Ascending aorta (tissue), 2 donors: ENCODE measurements at regions not wholly inside any gene's neighbourhood (a gene's known extent, or its start where the extent isn't known, plus 50 kb on each side); places are given as distances from the start of the nearest gene placed in this dataset.

Experiments
- DNase-seq, 2 donors: peaks; one replicate each; pipeline ENCODE4 v3.0.0-alpha.2; 2019; ENCODE audit warnings: low spot score in 2 of 2
- H3K27ac ChIP-seq, 2 donors: fragments of 200-600 bp; sonication (generic); one replicate each; pipeline ENCODE4 v1.5.1; 2016 to 2017; ENCODE audit warnings: mild to moderate bottlenecking in 1 of 2
- H3K27me3 ChIP-seq: fragments of 200-600 bp; sonication (generic); one replicate; pipeline ENCODE4 v1.5.1; 2017
- H3K36me3 ChIP-seq, 2 donors: fragments of 200-600 bp; sonication (generic); one replicate each; pipeline ENCODE4 v1.5.1; 2016
- H3K4me1 ChIP-seq, 2 donors: fragments of 200-600 bp; sonication (generic); one replicate each; pipeline ENCODE4 v1.5.1; 2016 to 2017; ENCODE audit warnings: mild to moderate bottlenecking in 1 of 2
- H3K4me3 ChIP-seq, 2 donors: fragments of 200-600 bp; sonication (generic); one replicate each; pipeline ENCODE4 v1.5.1; 2016 to 2017; ENCODE audit warnings: mild to moderate bottlenecking in 1 of 2
- H3K9me3 ChIP-seq, 2 donors: fragments of 200-600 bp; sonication (generic); one replicate each; pipeline ENCODE4 v1.5.1; 2016
- CTCF ChIP-seq, 3 experiments: fragments of 200-600 bp in 2 of 3; fragments of 450-650 bp in 1 of 3; sonication (generic) in 2 of 3; IDR thresholded peaks; one replicate each; pipeline ENCODE4 v1.5.1; 2016 to 2019; ENCODE audit warnings: antibody characterized with exemption in 3 of 3, mild to moderate bottlenecking in 1 of 3, moderate library complexity in 1 of 3
- intact Hi-C: fragments of 100-400 bp; cut with DNase I; formaldehyde crosslinking; loops from one replicate; pipeline ENCODE4 v1.15.1; 2023

GRCh38 chr6:153537422-153537821 is 406.3 kb upstream of the RGS17 start:
- no peaks in the 10 kb centered on the region for H3K36me3 ChIP-seq
- DNase-seq: no peak
- no peak overlapping the region for H3K4me3 ChIP-seq
- no peak for TF ChIP-seq CTCF (IDR thresholded peaks at IDR 0.05)
- H3K9me3 ChIP-seq: no peaks in the 10 kb centered on the region
- H3K27ac ChIP-seq: no peak overlapping the region
- intact Hi-C loops: no loop called here
- H3K27me3 ChIP-seq: no peaks in the 10 kb centered on the region
- no peaks in the 10 kb centered on the region for H3K4me1 ChIP-seq

GRCh38 chr6:153526479-153526878 is 395.4 kb upstream of the RGS17 start:
- Histone ChIP-seq H3K27me3 (no peaks in the 10 kb centered on the region), H3K27ac (no peak overlapping the region), H3K4me3 (no peak overlapping the region), H3K36me3 (no peaks in the 10 kb centered on the region), H3K9me3 (peaks cover 0 to 6% of the 10 kb centered on the region in 2 donors), H3K4me1 (no peaks in the 10 kb centered on the region)
- intact Hi-C loops: no loop called here
- no peak for DNase-seq
- TF ChIP-seq CTCF (IDR thresholded peaks at IDR 0.05): no peak

- H3K36me3 ChIP-seq: no peaks in the 10 kb centered on the region
- intact Hi-C loops: no loop called here
- peaks cover 0 to 4% of the 10 kb centered on the region in 2 donors for H3K9me3 ChIP-seq
- no peak for TF ChIP-seq CTCF (IDR thresholded peaks at IDR 0.05)
- no peaks in the 10 kb centered on the region for H3K4me1 ChIP-seq
- no peak for DNase-seq
- H3K27ac ChIP-seq: no peak overlapping the region
- H3K27me3 ChIP-seq: no peaks in the 10 kb centered on the region
- no peak overlapping the region for H3K4me3 ChIP-seq
Observed at GRCh38 chr6:153525998-153526397, 394.9 kb upstream of the RGS17 start.

GRCh38 chr6:153523390-153523789 is 392.3 kb upstream of the RGS17 start:
- H3K27ac ChIP-seq: no peak overlapping the region
- no peak for TF ChIP-seq CTCF (IDR thresholded peaks at IDR 0.05)
- H3K36me3 ChIP-seq: no peaks in the 10 kb centered on the region
- no peaks in the 10 kb centered on the region for H3K4me1 ChIP-seq
- no peaks in the 10 kb centered on the region for H3K27me3 ChIP-seq
- peaks cover 0 to 6% of the 10 kb centered on the region in 2 donors for H3K9me3 ChIP-seq
- intact Hi-C loops: no loop called here
- no peak for DNase-seq
- H3K4me3 ChIP-seq: no peak overlapping the region

GRCh38 chr6:153511896-153512496 is 380.9 kb upstream of the RGS17 start:
- Histone ChIP-seq H3K36me3 (no peaks in the 10 kb centered on the region), H3K27ac (no peak overlapping the region), H3K4me3 (no peak overlapping the region), H3K9me3 (no peaks in the 10 kb centered on the region), H3K27me3 (no peaks in the 10 kb centered on the region), H3K4me1 (no peaks in the 10 kb centered on the region)
- peak in 2 of 3 experiments; percentile 49 to 53 for TF ChIP-seq CTCF (IDR thresholded peaks at IDR 0.05)
- no peak for DNase-seq
- intact Hi-C loops: no loop called here

GRCh38 chr6:153503810-153504209 is 372.7 kb upstream of the RGS17 start:
- H3K9me3 ChIP-seq: no peaks in the 10 kb centered on the region
- H3K27ac ChIP-seq: no peak overlapping the region
- no peak for TF ChIP-seq CTCF (IDR thresholded peaks at IDR 0.05)
- intact Hi-C loops: no loop called here
- H3K4me3 ChIP-seq: no peak overlapping the region
- no peaks in the 10 kb centered on the region for H3K36me3 ChIP-seq
- no peak for DNase-seq
- H3K27me3 ChIP-seq: no peaks in the 10 kb centered on the region
- no peaks in the 10 kb centered on the region for H3K4me1 ChIP-seq
